ENCODE measurements at regions not wholly inside any gene's neighbourhood (a gene's known extent, or its start where the extent isn't known, plus 50 kb on each side); places are given as distances from the start of the nearest gene placed in this dataset.

DNA sequence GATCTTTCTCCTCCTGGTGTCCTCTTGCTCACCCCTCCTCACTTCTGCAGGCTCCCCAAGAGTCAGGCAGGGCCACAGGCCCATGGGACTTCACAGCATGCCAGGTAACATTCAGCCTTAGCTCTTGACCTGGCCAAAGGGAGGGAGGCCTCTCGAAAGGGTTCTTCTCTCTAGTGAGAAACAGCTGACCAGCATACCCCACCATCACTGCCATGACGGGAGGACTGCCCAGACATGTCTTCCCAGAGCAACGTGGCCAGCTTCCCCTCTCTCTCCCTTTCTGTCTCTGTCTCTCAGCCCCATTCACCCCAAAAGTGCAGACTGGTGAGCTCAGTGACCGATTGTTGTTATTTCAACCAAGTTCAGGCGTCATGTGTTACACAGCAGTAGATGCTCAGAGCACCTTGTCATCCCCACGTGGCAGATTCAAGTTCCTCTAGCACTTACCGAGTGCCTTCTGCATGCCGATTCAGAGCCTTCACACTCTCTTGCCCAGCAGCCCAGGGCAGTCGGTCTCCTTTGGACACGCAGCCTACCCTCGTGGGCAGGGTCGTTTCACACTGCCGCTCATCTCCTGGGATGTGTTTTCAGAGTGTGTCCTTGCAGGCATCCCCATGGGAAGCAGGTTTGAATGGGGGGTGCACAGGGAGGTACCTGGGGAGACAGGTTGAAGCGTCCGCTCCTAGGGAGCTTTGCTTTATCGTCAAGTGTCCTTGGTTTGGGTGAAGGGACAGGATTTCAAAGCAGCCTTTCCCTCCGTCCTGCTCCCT, 259.9 kb downstream of the NDUFA10 start:
- H3K27ac ChIP-seq: no peak overlapping the region
- no peaks in the 10 kb centered on the region for H3K36me3 ChIP-seq
- H3K4me1 ChIP-seq: no peaks in the 10 kb centered on the region
- H3K9me3 ChIP-seq (replicated peaks): no peaks in the 10 kb centered on the region
- H3K27me3 ChIP-seq: peaks cover 4% of the 10 kb centered on the region; the same call in 1 of the 2 replicates
- no peak for DNase-seq
- H3K4me3 ChIP-seq: no peak overlapping the region

DNA sequence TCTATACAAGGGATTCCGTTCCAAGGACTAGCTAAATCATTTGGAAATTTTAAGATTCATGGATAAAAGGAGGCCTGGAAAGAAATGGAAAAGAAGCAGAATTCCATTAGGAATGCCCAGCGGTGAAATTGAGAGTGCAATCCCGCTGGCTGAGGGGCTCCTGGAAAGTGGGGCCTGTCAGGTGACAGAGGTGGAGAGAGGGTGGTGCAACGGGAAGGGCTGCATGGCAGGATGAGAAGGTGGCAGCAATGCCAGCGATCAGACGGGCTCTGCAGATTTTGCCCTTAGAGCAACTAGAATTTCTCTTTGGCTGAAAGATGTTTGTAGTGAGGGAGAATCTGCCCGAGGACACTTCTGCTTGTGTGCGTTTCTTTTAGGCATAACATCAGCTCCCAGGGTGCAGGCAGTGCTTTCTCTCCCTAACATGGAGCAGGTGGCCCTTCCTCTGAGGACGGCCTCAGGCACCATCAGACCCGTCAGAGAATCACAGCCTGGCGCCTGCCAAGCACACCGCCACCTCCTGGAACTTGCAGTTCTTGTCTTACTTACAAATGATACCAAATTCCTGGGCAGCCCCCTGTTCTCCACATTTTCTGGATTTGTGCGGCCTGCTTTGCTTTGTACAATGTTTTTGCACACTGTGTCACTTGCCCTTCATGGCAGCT, 261.6 kb downstream of the NDUFA10 start:
- H3K4me1 ChIP-seq: no peaks in the 10 kb centered on the region; the same call in 1 of the 2 replicates
- H3K36me3 ChIP-seq: no peaks in the 10 kb centered on the region
- H3K4me3 ChIP-seq: no peak overlapping the region
- DNase-seq: no peak
- no peaks in the 10 kb centered on the region for H3K9me3 ChIP-seq (replicated peaks)
- H3K27me3 ChIP-seq: peaks cover 9% of the 10 kb centered on the region; the same call in 1 of the 2 replicates
- H3K27ac ChIP-seq: no peak overlapping the region

DNA sequence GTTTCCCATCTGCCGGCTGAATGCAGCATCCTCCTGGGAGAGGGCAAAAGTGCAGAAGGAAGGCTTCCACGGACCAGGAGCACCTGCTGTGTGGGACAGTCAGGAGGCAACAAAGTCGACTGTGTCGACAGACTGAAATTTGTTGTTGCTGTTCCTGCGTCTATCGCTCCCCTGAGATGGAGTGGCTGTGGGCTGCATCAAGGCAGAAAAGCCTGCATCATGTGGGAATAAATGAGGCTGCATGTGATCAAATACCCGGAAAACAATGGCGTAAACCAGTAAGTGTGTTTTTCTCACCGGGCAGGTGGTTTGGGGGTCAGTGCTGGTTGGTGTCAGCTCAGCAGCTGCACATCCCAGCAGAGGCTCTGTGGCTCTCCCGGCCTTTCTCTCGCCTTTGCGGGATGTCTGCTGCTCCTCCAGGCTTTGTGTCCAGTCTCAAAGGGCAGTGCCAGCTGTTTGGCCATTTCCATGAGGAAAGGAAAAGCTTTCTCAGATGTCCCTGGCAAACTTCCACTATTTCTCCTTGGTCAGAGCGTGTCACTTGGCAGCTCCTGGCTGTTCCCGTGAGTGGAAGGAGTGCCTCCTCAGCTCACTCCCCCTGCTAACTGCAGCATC, 262.4 kb downstream of the NDUFA10 start:
- DNase-seq: peak in 1 of 2 experiments; percentile 17
- Histone ChIP-seq H3K9me3 (replicated peaks) (no peaks in the 10 kb centered on the region), H3K27ac (no peak overlapping the region), H3K36me3 (no peaks in the 10 kb centered on the region), H3K4me3 (no peak overlapping the region), H3K4me1 (no peaks in the 10 kb centered on the region; the same call in 1 of the 2 replicates), H3K27me3 (peaks cover 12% of the 10 kb centered on the region; the same call in 1 of the 2 replicates)

DNA sequence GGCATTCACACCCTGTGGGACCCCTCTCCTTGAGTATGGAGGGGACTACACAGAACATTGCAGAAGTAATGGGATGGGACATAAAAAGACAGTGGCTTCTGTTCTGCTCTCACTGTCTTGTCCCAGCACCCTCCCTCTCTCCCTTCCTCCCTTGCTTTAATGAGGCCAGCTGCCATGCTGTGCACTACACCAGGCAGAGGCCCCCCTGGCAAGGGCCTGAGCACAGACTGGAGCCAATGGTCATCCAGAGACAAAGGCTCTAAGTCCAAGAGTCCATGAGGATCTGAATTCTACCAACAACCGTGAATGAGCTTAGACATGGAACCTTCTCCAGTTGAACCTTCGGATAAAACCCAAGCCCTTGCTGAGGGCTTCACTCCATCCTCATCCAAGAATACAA, 263.0 kb downstream of the NDUFA10 start:
- H3K9me3 ChIP-seq (replicated peaks): no peaks in the 10 kb centered on the region

DNA sequence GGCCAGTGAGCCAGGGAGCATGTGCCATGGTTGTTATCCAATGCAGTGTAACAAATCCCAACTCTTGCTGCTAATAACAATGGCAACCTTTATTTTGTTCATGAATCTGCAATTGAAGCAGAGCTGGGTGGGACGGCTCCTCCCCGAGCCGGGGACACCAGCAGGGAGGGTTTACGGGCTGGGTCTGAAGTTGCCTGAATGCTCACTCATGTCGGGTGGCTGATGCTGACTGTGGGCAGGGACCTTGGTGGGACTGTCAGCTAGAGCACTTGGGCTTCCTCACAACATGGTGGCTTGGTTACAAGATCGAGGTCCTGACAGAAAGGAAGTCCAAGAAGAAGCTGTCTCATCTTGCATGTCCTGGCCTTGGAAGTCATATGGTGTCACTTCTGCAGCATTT, 264.5 kb downstream of the NDUFA10 start:
- Histone ChIP-seq H3K4me1 (peaks cover 6% of the 10 kb centered on the region; the same call in 1 of the 2 replicates), H3K9me3 (replicated peaks) (no peaks in the 10 kb centered on the region), H3K36me3 (no peaks in the 10 kb centered on the region), H3K27me3 (peaks cover 11% of the 10 kb centered on the region; the same call in 1 of the 2 replicates), H3K4me3 (no peak overlapping the region), H3K27ac (no peak overlapping the region)
- no peak for DNase-seq

More for the DNA sequence above, 263.0 kb downstream of the NDUFA10 start:
- no peak overlapping the region for H3K4me3 ChIP-seq
- H3K4me1 ChIP-seq: no peaks in the 10 kb centered on the region; the same call in 1 of the 2 replicates
- DNase-seq: no peak
- no peak overlapping the region for H3K27ac ChIP-seq
- no peaks in the 10 kb centered on the region for H3K36me3 ChIP-seq
- peaks cover 11% of the 10 kb centered on the region; the same call in 1 of the 2 replicates for H3K27me3 ChIP-seq

DNA sequence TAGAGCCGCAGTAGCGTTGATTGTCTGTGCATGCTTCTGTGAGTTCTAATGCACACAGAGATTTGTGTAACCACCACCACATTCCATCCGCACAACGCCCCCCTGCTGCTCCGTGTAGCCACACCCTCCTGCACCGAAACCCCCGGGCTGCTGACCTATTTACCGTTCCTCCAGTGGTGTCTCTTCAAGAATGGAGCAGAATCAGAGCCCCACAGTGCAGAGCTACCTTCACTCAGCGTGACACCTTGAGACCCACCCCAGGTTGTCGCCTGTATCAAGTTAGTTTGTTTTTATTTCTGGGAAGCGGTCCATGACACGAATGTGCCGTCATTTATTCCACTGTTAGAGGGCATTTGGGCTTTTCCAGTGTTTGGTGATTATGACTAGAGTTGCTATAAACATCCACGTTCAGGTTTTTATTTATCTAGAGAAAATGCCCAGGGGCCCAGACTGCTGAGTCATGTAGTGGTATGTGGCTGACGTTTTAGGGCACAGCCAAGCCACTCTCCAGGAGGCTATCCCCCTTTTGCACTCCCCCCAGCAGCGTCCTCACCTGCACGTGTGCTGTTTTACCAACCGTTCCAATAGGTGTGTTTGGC, 266.8 kb downstream of the NDUFA10 start:
- Histone ChIP-seq H3K9me3 (replicated peaks) (no peaks in the 10 kb centered on the region), H3K4me3 (no peak overlapping the region), H3K4me1 (peaks cover 6% of the 10 kb centered on the region; the same call in 1 of the 2 replicates), H3K27ac (no peak overlapping the region), H3K27me3 (peaks cover 11% of the 10 kb centered on the region; the same call in 1 of the 2 replicates), H3K36me3 (no peaks in the 10 kb centered on the region)
- no peak for DNase-seq

DNA sequence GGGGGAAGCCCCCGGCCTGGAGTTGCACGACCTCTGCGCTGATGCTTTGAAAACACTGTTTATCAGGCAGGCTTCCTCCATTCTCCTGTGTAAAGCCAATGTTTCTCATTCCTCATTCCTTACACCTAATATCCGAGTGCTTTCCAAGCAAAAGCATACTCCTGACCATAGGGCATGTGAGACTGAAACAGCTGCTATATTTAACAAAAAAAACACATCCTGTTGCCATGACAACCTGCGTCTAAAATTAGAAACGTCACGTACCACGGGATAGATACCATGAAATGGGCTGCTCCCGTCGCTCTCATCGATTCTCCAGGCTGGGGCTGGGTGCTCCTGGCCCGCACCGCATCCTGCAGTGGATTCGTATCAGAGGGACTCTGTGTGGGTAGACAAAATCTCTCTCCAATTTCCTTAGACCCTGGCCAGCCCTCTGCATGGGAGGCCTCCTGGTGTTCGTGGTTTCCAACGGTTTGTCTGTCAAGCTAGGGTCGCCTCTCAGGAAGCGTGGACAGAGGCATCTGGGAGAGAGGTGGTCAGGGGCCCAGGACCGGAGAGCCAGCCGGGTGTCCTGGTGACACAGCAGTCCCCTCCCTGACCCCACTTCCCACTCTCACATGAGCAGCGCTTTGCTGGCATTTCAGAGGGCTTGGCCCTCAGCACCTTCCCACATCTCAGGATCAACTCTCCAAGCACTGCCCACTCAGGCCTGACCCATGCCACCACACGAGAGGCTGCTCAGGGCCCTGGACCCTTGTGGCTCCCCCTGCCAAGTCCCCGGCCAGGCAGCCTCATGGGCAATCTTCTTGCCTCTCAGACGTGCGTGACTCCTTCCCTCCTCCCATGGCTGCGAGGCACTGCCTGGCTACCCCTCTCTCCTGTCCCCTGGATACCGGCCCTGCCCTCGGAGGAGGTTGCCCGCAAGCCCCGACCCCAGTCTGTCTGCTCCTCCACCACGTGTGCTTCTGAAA, 268.1 kb downstream of the NDUFA10 start:
- Histone ChIP-seq H3K27ac (no peak overlapping the region), H3K4me1 (peaks cover 6% of the 10 kb centered on the region; the same call in 1 of the 2 replicates), H3K9me3 (replicated peaks) (no peaks in the 10 kb centered on the region), H3K36me3 (no peaks in the 10 kb centered on the region), H3K27me3 (peaks cover 11% of the 10 kb centered on the region; the same call in 1 of the 2 replicates), H3K4me3 (no peak overlapping the region)
- DNase-seq: peak; percentile 35 to 57

DNA sequence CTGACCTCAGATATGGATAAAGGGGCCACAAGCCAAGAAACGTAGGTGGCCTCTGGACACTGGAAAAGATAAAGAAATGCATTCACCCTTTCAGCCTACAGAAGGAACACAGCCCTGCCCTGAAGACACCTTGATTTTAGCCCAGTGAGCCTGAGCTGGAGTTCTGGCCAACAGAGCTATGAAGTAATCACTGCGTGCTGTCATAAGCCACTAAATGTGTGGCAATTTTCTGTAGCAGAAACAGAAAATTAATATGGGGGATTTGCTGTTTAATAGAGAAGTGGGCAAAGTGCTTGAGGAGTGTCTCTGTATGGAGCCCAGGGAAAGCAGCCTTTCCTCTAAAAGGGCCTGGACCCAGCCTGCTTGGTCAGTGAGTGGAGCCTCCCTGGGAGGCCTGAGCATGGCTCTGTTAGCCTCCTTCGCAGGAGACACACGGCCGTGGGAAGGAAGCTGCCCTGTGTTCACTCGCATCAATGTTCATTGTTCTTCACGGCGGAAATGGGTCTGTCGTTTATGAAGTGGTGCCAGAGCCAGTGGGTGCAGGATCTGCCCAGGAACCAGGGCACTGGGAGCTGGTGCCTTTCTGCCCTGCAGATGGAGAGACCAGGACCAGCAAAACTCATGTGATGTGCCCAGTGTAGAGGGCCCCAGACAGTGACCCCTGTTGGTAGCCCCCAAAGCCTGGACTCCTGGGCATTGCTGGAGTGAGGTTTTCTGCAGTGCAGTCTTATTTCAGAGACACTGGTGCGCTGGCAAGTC, 268.9 kb downstream of the NDUFA10 start:
- H3K9me3 ChIP-seq (replicated peaks): no peaks in the 10 kb centered on the region
- H3K27ac ChIP-seq: no peak overlapping the region
- H3K27me3 ChIP-seq: 0 out of 2 replicates have a peak, but pooled peaks cover 11% of the 10 kb centered on the region
- peaks cover 6% of the 10 kb centered on the region; the same call in 1 of the 2 replicates for H3K4me1 ChIP-seq
- no peaks in the 10 kb centered on the region for H3K36me3 ChIP-seq
- no peak for DNase-seq
- H3K4me3 ChIP-seq: no peak overlapping the region

DNA sequence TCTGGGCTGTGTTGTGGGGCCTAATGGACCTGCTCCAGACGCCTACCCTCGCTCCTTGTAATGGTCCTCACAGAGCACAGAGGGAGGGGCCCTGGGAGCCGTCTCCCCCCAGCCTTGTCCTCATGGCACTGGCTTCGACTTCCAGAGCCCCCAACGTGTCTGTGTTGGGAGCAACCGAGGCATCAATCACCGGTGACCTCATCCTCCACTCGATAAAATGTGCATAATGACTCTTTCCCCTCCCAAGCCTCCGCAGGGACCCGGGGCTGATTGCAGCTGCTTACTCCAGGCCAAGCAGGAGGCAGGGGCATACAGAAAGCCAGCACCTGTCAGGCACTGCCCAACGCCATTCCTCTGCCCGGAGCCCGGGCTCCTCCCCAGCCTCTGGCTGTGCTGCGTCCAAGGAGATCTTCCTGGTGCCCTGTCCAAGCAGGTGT, 271.7 kb downstream of the NDUFA10 start:
- no peaks in the 10 kb centered on the region for H3K9me3 ChIP-seq (replicated peaks)
- no peaks in the 10 kb centered on the region for H3K36me3 ChIP-seq
- no peak overlapping the region for H3K27ac ChIP-seq
- DNase-seq: peak in 1 of 2 experiments; percentile 20
- no peak overlapping the region for H3K4me3 ChIP-seq
- peaks cover 8% of the 10 kb centered on the region; the same call in 1 of the 2 replicates for H3K27me3 ChIP-seq
- H3K4me1 ChIP-seq: peaks cover 6% of the 10 kb centered on the region; the same call in 1 of the 2 replicates

DNA sequence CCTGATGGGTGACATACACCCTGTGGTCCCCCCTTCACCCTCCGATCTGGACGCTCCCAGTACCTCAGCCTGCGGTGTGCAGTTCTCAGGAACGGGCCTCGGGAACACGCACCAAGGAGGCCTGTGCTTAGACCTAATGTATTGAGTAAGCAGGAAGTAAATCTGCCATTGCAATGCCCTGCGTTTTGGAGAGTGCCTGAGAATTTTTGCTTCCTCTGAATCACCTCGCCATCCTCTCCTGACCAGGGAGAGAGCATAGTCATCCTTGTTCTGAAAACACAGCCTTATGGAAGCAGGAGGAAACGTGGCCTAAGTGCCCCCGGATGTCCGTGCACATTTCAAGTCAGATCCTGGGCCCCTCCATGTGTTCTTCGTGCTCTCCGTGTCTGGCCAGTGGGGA, 272.2 kb downstream of the NDUFA10 start:
- H3K27ac ChIP-seq: no peak overlapping the region
- H3K27me3 ChIP-seq: peaks cover 7% of the 10 kb centered on the region; the same call in 1 of the 2 replicates
- H3K4me3 ChIP-seq: no peak overlapping the region
- H3K9me3 ChIP-seq (replicated peaks): no peaks in the 10 kb centered on the region
- no peaks in the 10 kb centered on the region for H3K36me3 ChIP-seq
- peaks cover 6% of the 10 kb centered on the region; the same call in 1 of the 2 replicates for H3K4me1 ChIP-seq
- no peak for DNase-seq

DNA sequence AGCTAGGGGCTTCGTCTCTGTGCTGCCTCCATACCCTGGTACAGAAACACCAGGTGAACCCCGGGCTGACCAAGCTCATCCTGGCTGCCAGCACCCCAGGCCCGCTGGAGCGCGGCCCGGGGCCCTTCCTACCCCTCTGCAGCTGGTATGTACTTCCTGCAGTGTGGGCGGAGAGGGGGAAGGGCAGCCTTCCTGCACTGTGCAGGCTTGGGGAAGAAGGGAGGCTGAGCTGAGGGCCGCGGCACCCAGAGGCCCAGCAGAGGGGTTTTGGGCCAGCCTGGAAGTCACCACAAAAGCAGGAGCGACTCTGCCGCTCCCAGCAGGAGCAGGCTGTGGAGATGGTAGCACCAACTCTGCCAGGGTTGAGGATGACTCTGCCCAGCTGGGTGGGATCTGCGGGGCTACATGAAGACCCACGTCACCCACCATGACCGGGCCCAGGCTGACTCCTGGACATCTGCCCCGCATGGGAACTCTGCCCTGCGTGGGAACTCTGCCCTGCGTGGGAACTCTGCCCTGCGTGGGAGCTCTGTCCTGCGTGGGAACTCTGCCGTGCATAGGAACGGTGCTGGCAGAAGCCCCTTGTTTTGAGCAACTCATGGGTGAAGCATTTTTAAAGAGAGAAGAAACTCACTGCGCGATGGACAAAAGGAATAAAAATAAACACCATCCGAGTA, 273.3 kb downstream of the NDUFA10 start:
- H3K9me3 ChIP-seq (replicated peaks): no peaks in the 10 kb centered on the region
- DNase-seq: no peak
- peaks cover 4% of the 10 kb centered on the region; the same call in 1 of the 2 replicates for H3K4me1 ChIP-seq
- no peaks in the 10 kb centered on the region for H3K36me3 ChIP-seq
- H3K27me3 ChIP-seq: peaks cover 14% of the 10 kb centered on the region; the same call in 1 of the 2 replicates
- no peak overlapping the region for H3K27ac ChIP-seq
- H3K4me3 ChIP-seq: no peak overlapping the region

DNA sequence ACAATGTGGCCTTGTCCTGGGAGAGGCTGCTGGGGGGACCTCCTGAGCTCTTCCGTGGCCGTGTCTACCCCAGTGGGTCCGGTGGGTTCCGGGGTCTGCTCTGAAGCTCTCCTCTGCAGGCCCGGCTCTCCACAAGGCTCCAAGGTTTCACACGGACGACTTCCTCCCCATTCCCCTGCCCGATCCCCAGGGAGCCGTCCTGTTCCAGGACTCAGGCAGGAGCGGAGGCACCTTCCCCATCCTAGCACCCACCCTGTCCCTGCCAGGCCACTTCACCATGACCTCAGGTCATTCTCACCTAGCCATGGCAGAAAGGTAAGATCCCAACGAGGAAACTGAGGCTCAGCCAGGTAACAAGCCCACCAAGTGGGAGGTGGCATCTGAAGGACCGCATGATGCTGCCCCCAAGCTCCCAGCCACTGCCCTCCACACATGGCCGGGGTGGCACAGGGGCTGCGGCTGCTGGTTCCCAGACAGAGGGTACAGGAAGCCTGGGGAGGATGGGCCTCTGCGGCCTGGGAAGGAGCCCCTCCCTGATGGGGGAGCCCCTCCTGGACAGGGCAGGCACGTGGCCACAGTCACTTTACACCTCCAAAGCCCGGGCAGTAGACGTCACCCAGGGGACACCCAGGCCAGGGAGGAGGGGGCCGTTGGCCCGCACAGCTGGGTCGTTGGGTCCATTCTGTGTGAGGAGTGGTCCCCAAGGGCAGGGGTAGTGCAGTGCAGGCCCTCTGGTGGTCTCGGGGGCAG, 274.0 kb downstream of the NDUFA10 start:
- no peaks in the 10 kb centered on the region for H3K4me1 ChIP-seq
- no peaks in the 10 kb centered on the region for H3K9me3 ChIP-seq (replicated peaks)
- H3K36me3 ChIP-seq: no peaks in the 10 kb centered on the region
- no peak for DNase-seq
- H3K4me3 ChIP-seq: no peak overlapping the region
- H3K27ac ChIP-seq: no peak overlapping the region
- H3K27me3 ChIP-seq: peaks cover 16% of the 10 kb centered on the region; the same call in 1 of the 2 replicates
